ENCODE measurements at regions not wholly inside any gene's neighbourhood (a gene's known extent, or its start where the extent isn't known, plus 50 kb on each side); places are given as distances from the start of the nearest gene placed in this dataset.

- intact Hi-C loops (cut with DNase I) = no loop called here
- peak in 33 of 42 donors; percentile 8 to 72 (median 37) for DNase-seq
Measured at GRCh38 chr2:136185981-136186776, 68.2 kb upstream of the CXCR4 start.

- peak in 20 of 42 donors; percentile 10 to 62 (median 36) for DNase-seq
- intact Hi-C loops (cut with DNase I) = no loop called here
Measured at GRCh38 chr2:136183097-136183496, 65.1 kb upstream of the CXCR4 start.

- DNase-seq = no peak
- intact Hi-C loops (cut with DNase I) = no loop called here
Measured at GRCh38 chr2:136182315-136182714, 64.4 kb upstream of the CXCR4 start.

GRCh38 chr2:136179602-136179975 is 61.6 kb upstream of the CXCR4 start:
- intact Hi-C loops (cut with DNase I) = no loop called here
- DNase-seq = no peak

- intact Hi-C loops (cut with DNase I) = no loop called here
- DNase-seq = no peak
Measured at GRCh38 chr2:136178941-136179601, 61.1 kb upstream of the CXCR4 start.

GRCh38 chr2:136175868-136176267 is 57.9 kb upstream of the CXCR4 start:
- intact Hi-C loops (cut with DNase I) = no loop called here
- no peak for DNase-seq

GRCh38 chr2:136175466-136175865 is 57.5 kb upstream of the CXCR4 start:
- intact Hi-C loops (cut with DNase I) = no loop called here

GRCh38 chr2:136173126-136173525 is 55.2 kb upstream of the CXCR4 start:
- intact Hi-C loops (cut with DNase I) = no loop called here
- DNase-seq = no peak

More at GRCh38 chr2:136175466-136175865, 57.5 kb upstream of the CXCR4 start:
- no peak for DNase-seq

- no peak for DNase-seq
- intact Hi-C loops (cut with DNase I) = no loop called here
Measured at GRCh38 chr2:136171223-136171622, 53.3 kb upstream of the CXCR4 start.

- DNase-seq = no peak
- intact Hi-C loops (cut with DNase I) = no loop called here
Measured at GRCh38 chr2:136168720-136169119, 50.8 kb upstream of the CXCR4 start.

GRCh38 chr2:136167721-136168475 is 49.9 kb upstream of the CXCR4 start:
- intact Hi-C loops (cut with DNase I) = no loop called here

More at GRCh38 chr2:136167721-136168475, 49.9 kb upstream of the CXCR4 start:
- no peak for DNase-seq
